Activated naive CD4-positive, alpha-beta T cell (primary cell): ENCODE measurements at regions not wholly inside any gene's neighbourhood (a gene's known extent, or its start where the extent isn't known, plus 50 kb on each side); places are given as distances from the start of the nearest gene placed in this dataset.
"Not testable (repeated sequence)": the region's sequence is repeated elsewhere in the genome, so short reads cannot be mapped to it uniquely, and the experiment has no call there.

Experiments
- DNase-seq, 4 experiments: peaks; one replicate each; lab custom pipeline; 2025; lab: John Stamatoyannopoulos, UW

GRCh38 chr9:96156171-96156974 is 145.6 kb downstream of the HSD17B3 start:
- no peak for DNase-seq

- DNase-seq, result no peak
Observed at GRCh38 chr9:96154081-96154480, 147.9 kb downstream of the HSD17B3 start.

GRCh38 chr9:96152550-96152949 is 149.4 kb downstream of the HSD17B3 start:
- no peak for DNase-seq

GRCh38 chr9:96150324-96151227 is 151.4 kb downstream of the HSD17B3 start:
- DNase-seq, result peak in 2 of 4 experiments; percentile 9

- no peak for DNase-seq
Observed at GRCh38 chr9:96149533-96150280, 152.3 kb downstream of the HSD17B3 start.

GRCh38 chr9:96148634-96149532 is 153.1 kb downstream of the HSD17B3 start:
- no peak for DNase-seq

GRCh38 chr9:96147029-96147428 is 154.9 kb downstream of the HSD17B3 start:
- not testable (repeated sequence) for DNase-seq

GRCh38 chr9:96141666-96142065 is 160.3 kb downstream of the HSD17B3 start:
- DNase-seq, result no peak

- no peak for DNase-seq
Observed at GRCh38 chr9:96141128-96141474, 160.9 kb downstream of the HSD17B3 start.

GRCh38 chr9:96140296-96141127 is 161.5 kb downstream of the HSD17B3 start:
- no peak for DNase-seq

- DNase-seq, result no peak
Observed at GRCh38 chr9:96139592-96140295, 162.2 kb downstream of the HSD17B3 start.

- no peak for DNase-seq
Observed at GRCh38 chr9:96138616-96139015, 163.4 kb downstream of the HSD17B3 start.

- DNase-seq, result no peak
Observed at GRCh38 chr9:96137671-96138429, 164.1 kb downstream of the HSD17B3 start.

- no peak for DNase-seq
Observed at GRCh38 chr9:96136992-96137670, 164.8 kb downstream of the HSD17B3 start.

- DNase-seq, result no peak
Observed at GRCh38 chr9:96135753-96136290, 166.2 kb downstream of the HSD17B3 start.

GRCh38 chr9:96135076-96135752 is 166.8 kb downstream of the HSD17B3 start:
- DNase-seq, result no peak

GRCh38 chr9:96133321-96134021 is 168.5 kb downstream of the HSD17B3 start:
- no peak for DNase-seq
